CD4-positive, alpha-beta T cell treated with Interleukin-21 for 1 hour (primary cell): ENCODE measurements at regions not wholly inside any gene's neighbourhood (a gene's known extent, or its start where the extent isn't known, plus 50 kb on each side); places are given as distances from the start of the nearest gene placed in this dataset.
"Not testable (repeated sequence)": the region's sequence is repeated elsewhere in the genome, so short reads cannot be mapped to it uniquely, and the experiment has no call there.

Experiments
- DNase-seq: peaks from one replicate; pipeline ENCODE4 v3.0.0-alpha.2; 2020

GRCh38 chr11:71638801-71639519, 56.3 kb upstream of the KRTAP5-11 start:
- peak; percentile 50 for DNase-seq

- DNase-seq: not testable (repeated sequence)
These were observed 56.8 kb upstream of the KRTAP5-11 start for GRCh38 chr11:71639520-71639849.

GRCh38 chr11:71639916-71640315, 57.2 kb upstream of the KRTAP5-11 start:
- DNase-seq: peak; percentile 3

- not testable (repeated sequence) for DNase-seq
These were observed 64.4 kb upstream of the KRTAP5-11 start for GRCh38 chr11:71647078-71647477.

GRCh38 chr11:71652998-71653397, 70.3 kb upstream of the KRTAP5-11 start:
- not testable (repeated sequence) for DNase-seq

- DNase-seq: not testable (repeated sequence)
These were observed 71.7 kb upstream of the KRTAP5-11 start for GRCh38 chr11:71654423-71654822.

GRCh38 chr11:71655041-71655440, 72.4 kb upstream of the KRTAP5-11 start:
- DNase-seq: not testable (repeated sequence)

- not testable (repeated sequence) for DNase-seq
These were observed 73.8 kb upstream of the KRTAP5-11 start for GRCh38 chr11:71656513-71656912.

- DNase-seq: not testable (repeated sequence)
These were observed 82.3 kb upstream of the KRTAP5-11 start for GRCh38 chr11:71664941-71665340.

- not testable (repeated sequence) for DNase-seq
These were observed 115.4 kb upstream of the KRTAP5-11 start for GRCh38 chr11:71698110-71698509.

- not testable (repeated sequence) for DNase-seq
These were observed 116.3 kb upstream of the KRTAP5-11 start for GRCh38 chr11:71698961-71699360.

- DNase-seq: not testable (repeated sequence)
These were observed 119.0 kb upstream of the KRTAP5-11 start for GRCh38 chr11:71701435-71702291.

GRCh38 chr11:71705086-71705737, 122.5 kb upstream of the KRTAP5-11 start:
- not testable (repeated sequence) for DNase-seq

GRCh38 chr11:71705738-71706432, 123.2 kb upstream of the KRTAP5-11 start:
- DNase-seq: not testable (repeated sequence)

- not testable (repeated sequence) for DNase-seq
These were observed 124.4 kb upstream of the KRTAP5-11 start for GRCh38 chr11:71707083-71707482.

- not testable (repeated sequence) for DNase-seq
These were observed 123.5 kb upstream of the DEFB108B start for GRCh38 chr11:71709541-71709940.

- peak; percentile 75 for DNase-seq
These were observed 122.8 kb upstream of the DEFB108B start for GRCh38 chr11:71710171-71710671.

- DNase-seq: not testable (repeated sequence)
These were observed 122.2 kb upstream of the DEFB108B start for GRCh38 chr11:71710701-71711385.

- not testable (repeated sequence) for DNase-seq
These were observed 120.7 kb upstream of the DEFB108B start for GRCh38 chr11:71712350-71712749.

GRCh38 chr11:71712846-71713245, 120.2 kb upstream of the DEFB108B start:
- not testable (repeated sequence) for DNase-seq

- not testable (repeated sequence) for DNase-seq
These were observed 118.5 kb upstream of the DEFB108B start for GRCh38 chr11:71714510-71714909.

GRCh38 chr11:71721840-71722239, 111.2 kb upstream of the DEFB108B start:
- DNase-seq: not testable (repeated sequence)
